LNCAP (cell line): ENCODE measurements at regions not wholly inside any gene's neighbourhood (a gene's known extent, or its start where the extent isn't known, plus 50 kb on each side); places are given as distances from the start of the nearest gene placed in this dataset.

Experiments used
- TF ChIP-seq, protein P1 (sequence below): fragments of 450-650 bp; IDR thresholded peaks from 2 replicates; pipeline ENCODE4 v1.5.1; 2017; ENCODE audit warnings: mild to moderate bottlenecking

DNA sequence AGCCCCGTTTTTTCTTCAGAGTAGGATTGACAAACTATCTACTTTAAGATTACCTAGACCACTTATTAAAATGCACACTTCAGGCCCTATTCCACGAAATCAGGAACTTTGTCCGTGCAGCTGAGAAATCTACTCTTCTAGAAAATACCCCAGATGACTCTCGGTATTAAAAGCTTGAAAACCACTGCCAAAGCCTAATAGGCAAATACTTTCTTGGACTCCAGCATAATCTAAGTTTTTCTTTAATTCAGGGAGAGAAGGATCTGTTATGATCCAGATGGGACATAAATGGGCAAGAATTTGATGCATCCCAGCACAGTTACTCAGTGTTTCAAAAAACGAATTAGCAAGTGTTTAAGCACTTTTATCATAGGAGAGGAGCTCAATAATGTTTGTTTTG lies 94.5 kb downstream of the TMX1 start:
- TF ChIP-seq, protein P1, sequence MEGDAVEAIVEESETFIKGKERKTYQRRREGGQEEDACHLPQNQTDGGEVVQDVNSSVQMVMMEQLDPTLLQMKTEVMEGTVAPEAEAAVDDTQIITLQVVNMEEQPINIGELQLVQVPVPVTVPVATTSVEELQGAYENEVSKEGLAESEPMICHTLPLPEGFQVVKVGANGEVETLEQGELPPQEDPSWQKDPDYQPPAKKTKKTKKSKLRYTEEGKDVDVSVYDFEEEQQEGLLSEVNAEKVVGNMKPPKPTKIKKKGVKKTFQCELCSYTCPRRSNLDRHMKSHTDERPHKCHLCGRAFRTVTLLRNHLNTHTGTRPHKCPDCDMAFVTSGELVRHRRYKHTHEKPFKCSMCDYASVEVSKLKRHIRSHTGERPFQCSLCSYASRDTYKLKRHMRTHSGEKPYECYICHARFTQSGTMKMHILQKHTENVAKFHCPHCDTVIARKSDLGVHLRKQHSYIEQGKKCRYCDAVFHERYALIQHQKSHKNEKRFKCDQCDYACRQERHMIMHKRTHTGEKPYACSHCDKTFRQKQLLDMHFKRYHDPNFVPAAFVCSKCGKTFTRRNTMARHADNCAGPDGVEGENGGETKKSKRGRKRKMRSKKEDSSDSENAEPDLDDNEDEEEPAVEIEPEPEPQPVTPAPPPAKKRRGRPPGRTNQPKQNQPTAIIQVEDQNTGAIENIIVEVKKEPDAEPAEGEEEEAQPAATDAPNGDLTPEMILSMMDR = no peak

- TF ChIP-seq, protein P1 = no peak
Measured at GRCh38 chr14:51335531-51335930, 95.5 kb downstream of the TMX1 start.

DNA sequence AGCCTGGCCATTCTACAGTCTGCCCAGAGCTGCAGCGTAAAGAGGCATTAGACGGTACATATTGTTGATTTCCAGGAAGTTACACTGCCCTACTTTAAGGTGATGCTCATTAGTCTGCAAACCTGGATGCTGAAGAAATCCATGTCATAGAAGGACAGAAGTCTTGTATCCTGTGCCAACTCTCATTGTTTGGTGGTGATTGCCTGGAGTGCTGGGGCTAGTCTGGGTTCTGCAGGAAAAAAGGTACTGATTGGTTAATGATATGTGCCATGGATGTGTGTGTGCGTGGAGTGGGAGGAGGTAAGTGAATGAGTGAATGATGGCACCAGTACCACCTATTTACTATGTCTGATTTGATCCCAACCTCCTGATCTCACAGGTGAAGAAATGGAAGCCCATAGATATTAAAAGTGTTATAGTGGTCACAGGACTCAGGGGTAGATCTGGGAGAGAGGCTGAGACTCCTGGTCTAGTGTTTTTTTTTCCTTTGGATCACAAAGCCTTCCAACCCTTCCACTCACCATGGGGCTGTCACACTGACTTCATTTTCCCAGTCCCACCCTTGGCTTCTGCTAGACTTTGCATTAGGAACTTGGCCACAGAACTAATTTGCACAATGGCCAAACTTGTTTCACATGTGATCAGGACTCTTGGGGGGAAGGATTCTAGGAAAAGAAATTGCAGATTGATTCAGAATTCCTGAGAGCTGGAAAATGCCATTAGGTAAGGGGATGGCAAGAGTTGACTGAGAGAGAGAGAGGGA lies 96.1 kb downstream of the TMX1 start:
- TF ChIP-seq, protein P1 = no peak

- TF ChIP-seq, protein P1 = no peak
Measured at GRCh38 chr14:51336734-51337133, 96.7 kb downstream of the TMX1 start.

- TF ChIP-seq, protein P1 = no peak
Measured at GRCh38 chr14:51337520-51337919, 97.5 kb downstream of the TMX1 start.

DNA sequence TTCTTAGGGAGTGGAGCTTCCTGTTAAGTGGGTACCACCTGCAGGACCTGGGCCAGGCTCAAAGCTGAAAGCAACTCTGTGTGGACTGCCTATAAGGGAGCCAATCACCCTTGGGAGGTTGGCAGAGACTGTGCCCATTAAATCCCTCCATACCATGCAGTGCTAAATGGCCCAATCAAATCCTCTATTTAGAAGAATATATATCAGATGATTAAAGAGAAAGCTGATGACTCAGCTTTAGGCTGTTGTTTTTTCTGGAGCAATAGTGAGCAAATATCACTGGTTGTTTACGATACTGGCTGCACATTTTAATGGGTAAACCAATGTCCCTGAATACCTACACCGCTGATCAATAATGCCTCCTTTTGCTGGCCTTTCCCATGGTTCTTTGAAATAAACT lies 101.3 kb downstream of the TMX1 start:
- TF ChIP-seq, protein P1 = no peak

DNA sequence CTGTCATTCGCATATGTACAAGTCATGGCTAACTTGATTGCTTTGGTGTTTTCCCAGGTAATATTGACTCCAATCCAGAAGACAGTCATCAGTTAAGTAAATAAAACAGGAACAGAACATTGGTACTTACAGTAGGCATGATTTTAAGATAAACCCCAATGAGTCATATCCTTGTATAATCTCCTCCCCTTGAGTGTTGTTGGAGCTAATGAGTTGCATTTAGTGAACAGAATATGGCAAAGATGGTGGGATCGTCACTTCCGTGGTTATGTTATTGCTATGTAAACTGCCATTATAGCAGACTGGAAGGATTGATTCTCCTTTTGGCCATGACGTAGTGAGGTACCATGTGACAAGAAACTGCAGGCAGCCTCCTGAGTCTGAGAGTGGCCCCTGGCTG lies 102.2 kb downstream of the TMX1 start:
- TF ChIP-seq, protein P1 = no peak

DNA sequence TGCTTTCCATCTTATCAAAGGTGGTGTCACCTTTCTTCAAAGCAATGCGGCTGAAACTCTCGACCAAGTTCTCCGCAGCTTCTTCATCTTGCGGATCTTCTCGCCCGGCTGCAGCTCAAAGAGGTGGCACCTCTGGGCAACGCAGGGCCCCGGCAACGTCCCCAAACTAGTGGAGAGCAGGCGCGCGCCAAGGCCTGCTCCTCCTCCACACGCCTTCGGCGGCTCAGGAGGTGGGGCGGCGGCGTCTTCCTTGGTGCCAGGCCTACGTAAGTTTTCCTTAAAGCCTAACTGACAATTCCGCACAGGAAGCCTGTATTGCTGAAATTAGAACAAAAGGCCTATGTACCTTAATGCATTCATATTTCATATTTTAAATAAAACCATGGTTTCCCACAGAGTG lies 112.0 kb downstream of the TMX1 start:
- TF ChIP-seq, protein P1 = no peak
